ENCODE measurements at regions not wholly inside any gene's neighbourhood (a gene's known extent, or its start where the extent isn't known, plus 50 kb on each side); places are given as distances from the start of the nearest gene placed in this dataset.

DNA sequence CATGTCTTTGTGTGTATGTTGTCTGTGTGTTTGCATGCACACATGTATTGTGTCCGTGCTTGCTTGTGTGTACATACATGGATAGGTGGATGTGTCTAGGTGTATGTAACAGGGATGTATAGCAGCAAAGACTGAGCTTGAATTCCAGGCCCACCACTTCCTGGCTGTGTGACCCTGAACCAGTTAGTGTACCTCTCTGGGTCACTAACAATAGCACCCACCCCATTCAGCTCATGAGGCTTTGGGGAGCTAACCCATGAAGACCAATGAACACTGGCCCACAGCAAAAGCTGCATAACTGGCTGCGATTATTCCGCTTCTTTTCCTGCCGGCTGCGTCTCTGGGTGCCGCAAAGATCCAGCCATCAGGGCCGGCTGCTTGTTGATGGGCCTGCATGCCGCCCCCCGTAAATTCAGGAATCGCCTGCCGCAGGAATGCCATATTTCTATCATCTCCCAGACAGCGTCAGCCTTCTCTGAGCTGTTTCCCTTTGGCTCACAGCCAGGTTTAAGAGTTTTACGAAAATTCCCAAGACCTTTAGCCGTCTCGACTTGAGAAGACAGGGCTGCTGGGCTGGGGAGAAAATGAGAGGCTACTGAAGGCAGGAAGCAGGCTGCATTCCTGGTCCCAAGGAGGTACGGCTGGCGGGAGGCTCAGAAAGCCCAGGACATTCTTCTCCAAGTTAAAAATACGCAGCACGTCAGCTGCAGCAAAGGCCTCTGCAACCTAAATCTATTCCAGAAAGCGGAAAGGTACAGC, 224.6 kb downstream of the MN1 start:
- ChIA-PET CTCF (no interaction called here), POLR2A (ENCODE audit: low non-redundant PET) (no interaction called here)
- no peaks in the 10 kb centered on the region for H3K27me3 ChIP-seq (replicated peaks; ENCODE audit: insufficient read depth, low read depth, low read length, poor library complexity)
- TF ChIP-seq EZH2 (IDR thresholded peaks at IDR 0.05; ENCODE audit: borderline replicate concordance, low read depth, low read length, poor library complexity, severe bottlenecking), result no peak
- TF ChIP-seq, protein P1, sequence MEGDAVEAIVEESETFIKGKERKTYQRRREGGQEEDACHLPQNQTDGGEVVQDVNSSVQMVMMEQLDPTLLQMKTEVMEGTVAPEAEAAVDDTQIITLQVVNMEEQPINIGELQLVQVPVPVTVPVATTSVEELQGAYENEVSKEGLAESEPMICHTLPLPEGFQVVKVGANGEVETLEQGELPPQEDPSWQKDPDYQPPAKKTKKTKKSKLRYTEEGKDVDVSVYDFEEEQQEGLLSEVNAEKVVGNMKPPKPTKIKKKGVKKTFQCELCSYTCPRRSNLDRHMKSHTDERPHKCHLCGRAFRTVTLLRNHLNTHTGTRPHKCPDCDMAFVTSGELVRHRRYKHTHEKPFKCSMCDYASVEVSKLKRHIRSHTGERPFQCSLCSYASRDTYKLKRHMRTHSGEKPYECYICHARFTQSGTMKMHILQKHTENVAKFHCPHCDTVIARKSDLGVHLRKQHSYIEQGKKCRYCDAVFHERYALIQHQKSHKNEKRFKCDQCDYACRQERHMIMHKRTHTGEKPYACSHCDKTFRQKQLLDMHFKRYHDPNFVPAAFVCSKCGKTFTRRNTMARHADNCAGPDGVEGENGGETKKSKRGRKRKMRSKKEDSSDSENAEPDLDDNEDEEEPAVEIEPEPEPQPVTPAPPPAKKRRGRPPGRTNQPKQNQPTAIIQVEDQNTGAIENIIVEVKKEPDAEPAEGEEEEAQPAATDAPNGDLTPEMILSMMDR (conservative IDR thresholded peaks at IDR 0.05; ENCODE audit: low read depth, low read length), result no peak
- peaks cover 5% of the 10 kb centered on the region for H3K4me1 ChIP-seq (ENCODE audit: insufficient read depth, low read length, poor library complexity, severe bottlenecking)
- H3K4me3 ChIP-seq (ENCODE audit: low read depth, low read length, poor library complexity, severe bottlenecking), result no peak overlapping the region
- no peaks in the 10 kb centered on the region for H3K9me3 ChIP-seq (ENCODE audit: low read depth, low read length, poor library complexity, severe bottlenecking)
- no peak overlapping the region for H3K27ac ChIP-seq (ENCODE audit: low read depth, low read length, poor library complexity, severe bottlenecking)
- intact Hi-C loops (cut with micrococcal nuclease; ENCODE audit: unreplicated experiment), result no loop called here
- peak; percentile 33 for DNase-seq (ENCODE audit: low spot score)
- H3K36me3 ChIP-seq (ENCODE audit: insufficient read depth, low read length, poor library complexity, severe bottlenecking), result no peaks in the 10 kb centered on the region
- no TSS peak for BruUV-seq (replicated peaks)

DNA sequence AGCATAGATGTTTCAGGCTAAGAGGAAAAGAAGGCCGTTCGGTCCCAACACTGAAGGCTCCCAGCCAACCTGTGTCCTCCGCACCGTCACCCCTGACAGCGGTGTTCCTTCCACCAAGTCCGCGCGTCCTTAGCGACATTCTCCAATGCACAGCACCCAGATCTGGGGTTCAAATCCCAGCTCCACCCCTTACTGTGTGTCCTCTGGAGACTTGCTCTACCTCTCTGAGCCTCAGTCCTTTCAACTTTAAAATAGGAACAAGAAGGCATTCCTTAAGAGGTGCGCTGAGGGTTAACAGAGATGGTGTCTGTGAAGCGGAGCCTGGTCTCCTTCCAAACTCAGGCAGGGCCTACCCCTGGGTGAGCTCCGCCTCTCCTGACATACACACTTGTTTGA, 224.0 kb downstream of the MN1 start:
- H3K4me3 ChIP-seq (ENCODE audit: low read depth, low read length, poor library complexity, severe bottlenecking), result no peak overlapping the region
- intact Hi-C loops (cut with micrococcal nuclease; ENCODE audit: unreplicated experiment), result no loop called here
- POLR2A ChIA-PET (ENCODE audit: low non-redundant PET), result no interaction called here
- H3K27ac ChIP-seq (ENCODE audit: low read depth, low read length, poor library complexity, severe bottlenecking), result no peak overlapping the region
- TF ChIP-seq, protein P1 (conservative IDR thresholded peaks at IDR 0.05; ENCODE audit: low read depth, low read length), result no peak
- no peak for TF ChIP-seq EZH2 (IDR thresholded peaks at IDR 0.05; ENCODE audit: borderline replicate concordance, low read depth, low read length, poor library complexity, severe bottlenecking)
- BruUV-seq (replicated peaks), result no TSS peak
- H3K9me3 ChIP-seq (ENCODE audit: low read depth, low read length, poor library complexity, severe bottlenecking), result no peaks in the 10 kb centered on the region
- peaks cover 5% of the 10 kb centered on the region for H3K4me1 ChIP-seq (ENCODE audit: insufficient read depth, low read length, poor library complexity, severe bottlenecking)
- H3K27me3 ChIP-seq (replicated peaks; ENCODE audit: insufficient read depth, low read depth, low read length, poor library complexity), result no peaks in the 10 kb centered on the region
- DNase-seq (ENCODE audit: low spot score), result no peak
- H3K36me3 ChIP-seq (ENCODE audit: insufficient read depth, low read length, poor library complexity, severe bottlenecking), result no peaks in the 10 kb centered on the region
- CTCF ChIA-PET, result no interaction called here

DNA sequence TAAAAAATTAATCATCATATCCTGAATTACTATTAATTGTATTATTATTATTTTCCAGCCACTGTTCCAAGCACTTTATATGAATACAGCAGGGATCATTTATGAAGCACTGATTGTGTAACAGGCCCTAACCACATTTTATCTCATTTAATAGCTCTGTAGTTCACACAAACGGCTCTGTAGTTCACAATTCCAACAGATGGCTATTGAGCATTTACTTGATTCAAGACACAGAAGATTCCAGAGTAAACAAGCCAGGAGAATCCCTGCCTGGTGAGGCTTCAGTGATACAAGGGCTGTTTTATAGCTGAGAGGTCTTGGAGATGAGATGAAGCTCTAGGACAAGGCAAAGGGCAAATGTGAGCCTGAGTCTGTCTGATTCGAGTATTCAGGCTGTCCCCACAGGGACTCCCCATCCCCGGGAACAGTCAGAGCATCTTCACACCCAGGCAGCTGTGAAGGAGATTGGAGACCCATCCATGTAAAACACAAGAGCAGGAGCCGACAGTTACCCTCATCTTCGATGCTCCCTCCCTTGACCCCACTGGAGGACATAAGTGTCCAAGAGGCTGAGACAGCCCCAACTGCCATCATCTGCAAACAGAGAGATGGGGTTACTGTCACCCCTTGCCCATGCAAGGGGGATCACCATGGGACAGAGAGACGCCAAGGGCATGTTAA, 222.5 kb downstream of the MN1 start:
- H3K9me3 ChIP-seq (ENCODE audit: low read depth, low read length, poor library complexity, severe bottlenecking), result no peaks in the 10 kb centered on the region
- H3K4me1 ChIP-seq (ENCODE audit: insufficient read depth, low read length, poor library complexity, severe bottlenecking), result peaks cover 5% of the 10 kb centered on the region
- no peak for DNase-seq (ENCODE audit: low spot score)
- CTCF ChIA-PET, result no interaction called here
- H3K27me3 ChIP-seq (replicated peaks; ENCODE audit: insufficient read depth, low read depth, low read length, poor library complexity), result no peaks in the 10 kb centered on the region
- intact Hi-C loops (cut with micrococcal nuclease; ENCODE audit: unreplicated experiment), result no loop called here
- no peaks in the 10 kb centered on the region for H3K36me3 ChIP-seq (ENCODE audit: insufficient read depth, low read length, poor library complexity, severe bottlenecking)
- BruUV-seq (replicated peaks), result no TSS peak
- POLR2A ChIA-PET (ENCODE audit: low non-redundant PET), result no interaction called here
- no peak overlapping the region for H3K27ac ChIP-seq (ENCODE audit: low read depth, low read length, poor library complexity, severe bottlenecking)
- no peak overlapping the region for H3K4me3 ChIP-seq (ENCODE audit: low read depth, low read length, poor library complexity, severe bottlenecking)
- no peak for TF ChIP-seq EZH2 (IDR thresholded peaks at IDR 0.05; ENCODE audit: borderline replicate concordance, low read depth, low read length, poor library complexity, severe bottlenecking)
- TF ChIP-seq, protein P1 (conservative IDR thresholded peaks at IDR 0.05; ENCODE audit: low read depth, low read length), result no peak

Measured in A673 (cell line).